H9 (cell line): ENCODE measurements at regions not wholly inside any gene's neighbourhood (a gene's known extent, or its start where the extent isn't known, plus 50 kb on each side); places are given as distances from the start of the nearest gene placed in this dataset.
"Not testable (repeated sequence)": the region's sequence is repeated elsewhere in the genome, so short reads cannot be mapped to it uniquely, and the experiment has no call there.

ENCODE experiments used
- DNase-seq: peaks from one replicate; pipeline ENCODE4 v3.0.0-alpha.2; 2017
- H2AFZ ChIP-seq: one replicate; pipeline ENCODE4 v1.6.1; 2013; ENCODE audit warnings: mild to moderate bottlenecking, low read length, control low read depth, moderate library complexity
- H2AK5ac ChIP-seq: 2 replicates; pipeline ENCODE4 v1.6.1; 2013; ENCODE audit warnings: low read length, control low read depth, mixed read lengths; ENCODE audit not compliant: insufficient read length
- H2BK120ac ChIP-seq: one replicate; pipeline ENCODE4 v1.6.1; 2013; ENCODE audit warnings: low read depth, mild to moderate bottlenecking, low read length, control low read depth, inconsistent platforms; ENCODE audit not compliant: poor library complexity, severe bottlenecking
- H2BK12ac ChIP-seq: 2 replicates; pipeline ENCODE4 v1.6.1; 2013; ENCODE audit warnings: low read length, control low read depth, mixed read lengths, low read depth; ENCODE audit not compliant: insufficient read length
- H2BK15ac ChIP-seq: 2 replicates; pipeline ENCODE4 v1.6.1; 2013; ENCODE audit warnings: low read depth, low read length, control low read depth
- H2BK20ac ChIP-seq: one replicate; pipeline ENCODE4 v1.6.1; 2013; ENCODE audit warnings: low read depth, mild to moderate bottlenecking, low read length, control low read depth, inconsistent platforms; ENCODE audit not compliant: poor library complexity, severe bottlenecking
- H2BK5ac ChIP-seq: 2 replicates; pipeline ENCODE4 v1.6.1; 2013; ENCODE audit warnings: low read length, control low read depth, mixed read lengths; ENCODE audit not compliant: insufficient read length
- H3K14ac ChIP-seq: 2 replicates; pipeline ENCODE4 v1.6.1; 2013; ENCODE audit warnings: low read length, control low read depth; ENCODE audit not compliant: insufficient read depth
- H3K18ac ChIP-seq: 2 replicates; pipeline ENCODE4 v1.6.1; 2013; ENCODE audit warnings: low read depth, mild to moderate bottlenecking, mixed read lengths, low read length, control low read depth; ENCODE audit not compliant: insufficient read length
- H3K23ac ChIP-seq: 2 replicates; pipeline ENCODE4 v1.6.1; 2013; ENCODE audit warnings: low read length, control low read depth, mixed read lengths, low read depth; ENCODE audit not compliant: insufficient read length
- H3K23me2 ChIP-seq: 2 replicates; pipeline ENCODE4 v1.6.1; 2013; ENCODE audit warnings: low read depth, mild to moderate bottlenecking, mixed read lengths, low read length, control low read depth; ENCODE audit not compliant: insufficient read length, poor library complexity, severe bottlenecking
- H3K27ac ChIP-seq: 2 replicates; pipeline ENCODE4 v1.5.1; 2013; ENCODE audit warnings: low read length, control low read depth, mixed read lengths, low read depth; ENCODE audit not compliant: insufficient read length
- H3K27me3 ChIP-seq: 2 replicates; pipeline ENCODE4 v1.6.1; 2013; ENCODE audit warnings: low read length, control low read depth, inconsistent platforms; ENCODE audit not compliant: insufficient read depth
- H3K4ac ChIP-seq: 2 replicates; pipeline ENCODE4 v1.6.1; 2013; ENCODE audit warnings: low read depth, mild to moderate bottlenecking, control low read depth, inconsistent platforms, low read length, moderate library complexity
- H3K4me1 ChIP-seq: 2 replicates; pipeline ENCODE4 v1.6.1; 2013; ENCODE audit warnings: low read length, control low read depth, inconsistent platforms; ENCODE audit not compliant: insufficient read depth
- H3K4me2 ChIP-seq: 2 replicates; pipeline ENCODE4 v1.6.1; 2013; ENCODE audit warnings: low read length, control low read depth, mixed read lengths; ENCODE audit not compliant: insufficient read length, insufficient read depth
- H3K56ac ChIP-seq: 2 replicates; pipeline ENCODE4 v1.6.1; 2013; ENCODE audit warnings: low read depth, mild to moderate bottlenecking, mixed read lengths, low read length, control low read depth; ENCODE audit not compliant: insufficient read length
- H3K79me1 ChIP-seq: 2 replicates; pipeline ENCODE4 v1.6.1; 2013; ENCODE audit warnings: low read depth, mild to moderate bottlenecking, moderate library complexity, low read length, control low read depth, inconsistent platforms; ENCODE audit not compliant: insufficient read depth, poor library complexity, severe bottlenecking
- H3K79me2 ChIP-seq: 2 replicates; pipeline ENCODE4 v1.6.1; 2013; ENCODE audit warnings: low read length, control low read depth, inconsistent platforms; ENCODE audit not compliant: insufficient read depth
- H3K9ac ChIP-seq: 2 replicates; pipeline ENCODE4 v1.6.1; 2013; ENCODE audit warnings: low read length, control low read depth, mixed read lengths; ENCODE audit not compliant: insufficient read length; ENCODE audit errors: extremely low read depth
- H3K9me3 ChIP-seq: one replicate; pipeline ENCODE4 v1.6.1; 2013; ENCODE audit warnings: low read depth, low read length, inconsistent platforms; ENCODE audit not compliant: control insufficient read depth
- H3T11ph ChIP-seq: one replicate; pipeline ENCODE4 v1.6.1; 2013; ENCODE audit warnings: mild to moderate bottlenecking, low read length, control low read depth, inconsistent platforms
- H4K20me1 ChIP-seq: one replicate; pipeline ENCODE4 v1.6.1; 2013; ENCODE audit not compliant: control insufficient read depth, insufficient read length, insufficient read depth
- H4K5ac ChIP-seq: 2 replicates; pipeline ENCODE4 v1.6.1; 2013; ENCODE audit warnings: low read depth, mild to moderate bottlenecking, mixed read lengths, low read length, control low read depth; ENCODE audit not compliant: insufficient read length
- H4K8ac ChIP-seq: replicated peaks from 2 replicates; pipeline ENCODE4 v1.6.1; 2013; ENCODE audit warnings: low read length, control low read depth, mixed read lengths, low read depth; ENCODE audit not compliant: insufficient read length
- H4K91ac ChIP-seq: 2 replicates; pipeline ENCODE4 v1.6.1; 2013; ENCODE audit warnings: low read depth, mild to moderate bottlenecking, moderate library complexity, mixed read lengths, low read length, control low read depth; ENCODE audit not compliant: insufficient read length
- H3K27ac Mint-ChIP-seq, 3 experiments: 2 replicates in 2 of 3; 3 replicates in 1 of 3; pipeline ENCODE4 v1.8.0; 2020 to 2021; ENCODE audit warnings: mixed read lengths in 3 of 3, mild to moderate bottlenecking in 1 of 3, moderate library complexity in 1 of 3
- H3K27me3 Mint-ChIP-seq: 2 replicates; pipeline ENCODE4 v1.8.0; 2021; ENCODE audit warnings: low read depth, mild to moderate bottlenecking, moderate library complexity, mixed read lengths
- H3K36me3 Mint-ChIP-seq, 3 experiments: 2 replicates in 2 of 3; 3 replicates in 1 of 3; pipeline ENCODE4 v1.8.0; 2020 to 2021; ENCODE audit warnings: low read depth in 3 of 3, mixed read lengths in 3 of 3; ENCODE audit not compliant: insufficient read depth in 1 of 3
- H3K4me1 Mint-ChIP-seq, 2 experiments: 2 replicates each; pipeline ENCODE4 v1.8.0; 2020; ENCODE audit warnings: mixed read lengths in 2 of 2
- H3K4me3 Mint-ChIP-seq, 2 experiments: 2 replicates in 1 of 2; 3 replicates in 1 of 2; pipeline ENCODE4 v1.8.0; 2020 to 2021; ENCODE audit warnings: mild to moderate bottlenecking in 2 of 2, mixed read lengths in 2 of 2, moderate library complexity in 1 of 2
- H3K9me3 Mint-ChIP-seq, 2 experiments: 2 replicates in 1 of 2; 3 replicates in 1 of 2; pipeline ENCODE4 v1.8.0; 2020; ENCODE audit warnings: mild to moderate bottlenecking in 2 of 2, mixed read lengths in 2 of 2, moderate library complexity in 1 of 2
- WGBS: extraction: QIAGEN DNeasy Blood & Tissue Kit; methylation state at CpG from one replicate; pipeline ENCODE4 v1.1.7; 2013; ENCODE audit warnings: missing lambda C conversion rate, low lambda C conversion rate, mixed read lengths; ENCODE audit not compliant: insufficient read length; ENCODE audit errors: extremely low coverage; 5-methylcytosine and 5-hydroxymethylcytosine counted together

DNA sequence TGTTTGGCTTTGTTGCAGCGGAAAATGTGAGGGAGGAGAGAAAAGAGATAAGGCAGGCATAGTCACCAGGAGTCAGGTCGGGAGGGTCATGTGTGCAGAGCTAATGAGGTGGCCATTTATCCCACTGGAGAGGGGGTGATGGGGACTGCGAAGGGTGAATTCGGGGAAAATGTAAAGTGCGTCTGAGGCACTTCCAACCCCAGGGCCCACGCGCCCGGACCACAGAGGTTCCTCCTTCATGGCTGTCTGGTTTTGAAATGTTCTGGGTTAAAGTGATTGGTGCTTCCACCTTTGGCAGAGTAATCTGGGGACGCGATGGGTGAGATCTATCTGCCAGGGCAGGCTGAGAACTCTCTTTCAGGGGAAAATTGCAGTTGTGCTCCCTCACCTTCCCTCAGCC, 145.9 kb downstream of the GTF2IRD2B start:
- not testable (repeated sequence) for DNase-seq, H3K36me3 Mint-ChIP-seq, H2AK5ac ChIP-seq, H3K4me2 ChIP-seq, H3K14ac ChIP-seq, H2BK12ac ChIP-seq, H3K56ac ChIP-seq, H4K5ac ChIP-seq, H3K27me3 ChIP-seq, H3K18ac ChIP-seq, H3K27me3 Mint-ChIP-seq, H3K4me1 ChIP-seq, H3K4me3 Mint-ChIP-seq, H3K4ac ChIP-seq, H2AFZ ChIP-seq, H3K4me1 Mint-ChIP-seq, H3K23ac ChIP-seq, H2BK120ac ChIP-seq, H3K9me3 Mint-ChIP-seq, H3K27ac Mint-ChIP-seq, H3K79me2 ChIP-seq, H2BK15ac ChIP-seq, H4K91ac ChIP-seq, H3K9ac ChIP-seq, H4K8ac ChIP-seq, H3K27ac ChIP-seq, H3T11ph ChIP-seq, H3K9me3 ChIP-seq, H3K79me1 ChIP-seq, H2BK5ac ChIP-seq, H2BK20ac ChIP-seq, H4K20me1 ChIP-seq, H3K23me2 ChIP-seq
- no CpG with 5 or more reads among the region's 10 CpGs for WGBS

DNA sequence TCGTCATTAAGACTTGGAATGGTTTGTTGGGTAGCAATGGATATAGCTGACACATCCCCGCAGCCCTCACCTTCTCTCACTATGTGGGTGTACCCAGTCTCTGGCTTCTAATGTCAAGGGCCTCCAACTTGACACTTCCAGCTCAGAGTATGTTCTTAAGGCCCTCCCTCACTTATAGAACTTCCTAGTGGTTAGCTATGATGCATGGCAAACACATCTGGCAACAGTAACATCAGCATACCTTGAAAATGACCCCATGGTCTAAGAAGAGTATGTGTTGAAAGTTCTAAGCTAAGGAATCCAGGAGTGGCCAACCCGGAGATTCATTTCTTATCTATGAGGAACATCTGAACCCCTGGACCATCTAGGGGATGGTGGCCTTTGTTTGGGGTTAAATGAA, 151.2 kb downstream of the GTF2IRD2B start:
- not testable (repeated sequence) for H2BK120ac ChIP-seq, H3K4me1 ChIP-seq, H3K9ac ChIP-seq, H3T11ph ChIP-seq, H3K9me3 ChIP-seq, H3K79me2 ChIP-seq, H3K18ac ChIP-seq, H3K4me3 Mint-ChIP-seq, H3K4me2 ChIP-seq, H3K27me3 Mint-ChIP-seq, H3K4me1 Mint-ChIP-seq, H2BK20ac ChIP-seq, H2AFZ ChIP-seq, H3K36me3 Mint-ChIP-seq, H3K9me3 Mint-ChIP-seq, H3K27ac Mint-ChIP-seq, H4K20me1 ChIP-seq, H4K91ac ChIP-seq, H3K23me2 ChIP-seq, H3K56ac ChIP-seq, H4K5ac ChIP-seq, H3K79me1 ChIP-seq, H3K27ac ChIP-seq, H4K8ac ChIP-seq, H3K23ac ChIP-seq, H3K4ac ChIP-seq, H2BK15ac ChIP-seq, DNase-seq, H3K27me3 ChIP-seq, H2BK5ac ChIP-seq, H2BK12ac ChIP-seq, H2AK5ac ChIP-seq, H3K14ac ChIP-seq
- WGBS: no CpG with 5 or more reads among the region's 3 CpGs

DNA sequence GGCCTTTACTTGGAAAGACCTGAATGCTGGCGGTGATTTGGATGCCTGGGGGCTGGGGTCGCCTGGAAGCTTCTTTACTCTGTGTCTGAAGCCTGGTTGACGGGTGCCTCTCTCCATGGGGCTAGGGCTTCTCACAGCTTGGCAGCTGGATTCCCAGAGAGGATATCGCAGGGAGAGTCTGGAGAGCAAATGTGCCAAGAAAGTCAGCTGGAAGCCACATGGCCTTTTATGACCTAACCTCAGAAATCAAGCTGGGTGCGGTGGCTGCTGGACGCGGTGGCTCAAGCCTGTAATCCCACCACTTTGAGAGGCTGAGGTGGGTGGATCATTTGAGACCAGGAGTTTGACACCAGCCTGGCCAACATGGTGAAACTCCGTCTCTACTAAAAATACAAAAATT, 147.2 kb upstream of the TRIM73 start:
- H3K79me2 ChIP-seq, H3K9me3 Mint-ChIP-seq, DNase-seq, H3K9me3 ChIP-seq, H3K18ac ChIP-seq, H4K8ac ChIP-seq, H3K4ac ChIP-seq, H4K20me1 ChIP-seq, H3K4me2 ChIP-seq, H2BK120ac ChIP-seq, H3K27ac ChIP-seq, H4K91ac ChIP-seq, H3K4me1 Mint-ChIP-seq, H3K4me1 ChIP-seq, H3K27me3 Mint-ChIP-seq, H3K36me3 Mint-ChIP-seq, H2BK5ac ChIP-seq, H4K5ac ChIP-seq, H3K9ac ChIP-seq, H2BK12ac ChIP-seq, H2AFZ ChIP-seq, H2AK5ac ChIP-seq, H2BK20ac ChIP-seq, H3K27me3 ChIP-seq, H3K23ac ChIP-seq, H3K14ac ChIP-seq, H3K27ac Mint-ChIP-seq, H2BK15ac ChIP-seq, H3T11ph ChIP-seq, H3K23me2 ChIP-seq, H3K56ac ChIP-seq, H3K79me1 ChIP-seq, H3K4me3 Mint-ChIP-seq: not testable (repeated sequence)
- no CpG with 5 or more reads among the region's 8 CpGs for WGBS
